Endothelial cell of umbilical vein (primary cell): ENCODE measurements at regions not wholly inside any gene's neighbourhood (a gene's known extent, or its start where the extent isn't known, plus 50 kb on each side); places are given as distances from the start of the nearest gene placed in this dataset.

ENCODE experiments used
- BruUV-seq: library from RNA; stranded (reverse); fragments of 400-500 nt; replicated peaks from 2 replicates; lab custom pipeline; 2021; lab: Mats Ljungman, UMichigan
- CTCF ChIA-PET: fragments of 300-600, 350-600 bp; sonication (Branson Sonifier 250); formaldehyde crosslinking; loops from one replicate; lab custom pipeline; 2021; ENCODE audit warnings: antibody characterized with exemption, inconsistent platforms; lab: Charles Lee
- POLR2A ChIA-PET: fragments of 300-600, 350-600 bp; sonication (Branson Sonifier 250); formaldehyde crosslinking; loops from one replicate; lab custom pipeline; 2021; ENCODE audit warnings: antibody characterized with exemption, inconsistent platforms; lab: Charles Lee
- DNase-seq: peaks from one replicate; pipeline ENCODE4 v3.0.0-alpha.2; 2011; ENCODE audit warnings: low read depth, low spot score
- FAIRE-seq: peaks from 2 replicates; lab custom pipeline; 2011; peaks lifted over from hg19 to GRCh38; lab: Jason Lieb, UNC
- H2AFZ ChIP-seq: 2 replicates; pipeline ENCODE4 v1.6.0; 2012; ENCODE audit warnings: low read depth, low read length, control low read depth, inconsistent platforms
- H3K27ac ChIP-seq: 2 replicates; pipeline ENCODE4 v1.5.1; 2011; ENCODE audit warnings: low read depth, mild to moderate bottlenecking, control low read depth, low read length, moderate library complexity; ENCODE audit not compliant: insufficient read depth
- H3K27me3 ChIP-seq, 2 experiments: 2 replicates each; pipeline versions ENCODE4 v1.6.0 to v1.6.1; 2011; ENCODE audit warnings: low read length in 2 of 2, mixed read lengths in 1 of 2; ENCODE audit not compliant: control insufficient read depth in 2 of 2, insufficient read depth in 2 of 2
- H3K36me3 ChIP-seq, 2 experiments: 2 replicates in 1 of 2; 3 replicates in 1 of 2; pipeline ENCODE4 v1.5.1; 2011; ENCODE audit warnings: low read length in 2 of 2, mild to moderate bottlenecking in 1 of 2, moderate library complexity in 1 of 2; ENCODE audit not compliant: control insufficient read depth in 2 of 2, insufficient read depth in 2 of 2; ENCODE audit errors: extremely low read depth in 1 of 2
- H3K4me1 ChIP-seq: 3 replicates; pipeline ENCODE4 v1.5.1; 2011; ENCODE audit warnings: mild to moderate bottlenecking, low read length; ENCODE audit not compliant: control insufficient read depth, insufficient read depth; ENCODE audit errors: extremely low read depth
- H3K4me2 ChIP-seq: 2 replicates; pipeline ENCODE4 v1.6.1; 2011; ENCODE audit warnings: low read length, control low read depth, mixed read lengths; ENCODE audit not compliant: insufficient read depth
- H3K4me3 ChIP-seq, 3 experiments: fragments of 200-600 bp in 1 of 3; sonication (generic), shearing (Covaris generic) in 1 of 3; replicated peaks in 1 of 3; 2 replicates each; pipeline ENCODE4 v1.5.1; 2011 to 2016; ENCODE audit warnings: control low read depth in 3 of 3, low read length in 3 of 3, mild to moderate bottlenecking in 2 of 3, inconsistent platforms in 1 of 3, low read depth in 1 of 3, moderate library complexity in 1 of 3; ENCODE audit not compliant: insufficient read depth in 1 of 3
- H3K79me2 ChIP-seq: 2 replicates; pipeline ENCODE4 v1.6.0; 2012; ENCODE audit warnings: low read length, inconsistent platforms; ENCODE audit not compliant: control insufficient read depth, insufficient read depth
- H3K9ac ChIP-seq: replicated peaks from 2 replicates; pipeline ENCODE3; 2011; ENCODE audit warnings: low read length, control low read depth; ENCODE audit not compliant: insufficient read depth; ENCODE audit errors: extremely low read depth
- H3K9me1 ChIP-seq: replicated peaks from 3 replicates; pipeline ENCODE4 v1.6.0; 2011; ENCODE audit warnings: mild to moderate bottlenecking, low read length; ENCODE audit not compliant: control insufficient read depth, insufficient read depth; ENCODE audit errors: extremely low read depth
- H3K9me3 ChIP-seq: replicated peaks from 2 replicates; pipeline ENCODE4 v1.5.1; 2012; ENCODE audit warnings: low read length, inconsistent platforms; ENCODE audit not compliant: control insufficient read depth, insufficient read depth
- H4K20me1 ChIP-seq: replicated peaks from 2 replicates; pipeline ENCODE3; 2011; ENCODE audit warnings: mild to moderate bottlenecking, low read length; ENCODE audit not compliant: control insufficient read depth, insufficient read depth; ENCODE audit errors: extremely low read depth
- CTCF ChIP-seq, 2 donors: IDR thresholded peaks; 1 replicate in 1 of 2; 2 replicates in 1 of 2; pipeline ENCODE4 v1.5.1; 2011; ENCODE audit warnings: low read length in 2 of 2, mild to moderate bottlenecking in 2 of 2, moderate library complexity in 2 of 2, control low read depth in 1 of 2, inconsistent platforms in 1 of 2, low read depth in 1 of 2; ENCODE audit not compliant: insufficient read depth in 1 of 2; ENCODE audit errors: extremely low read depth in 1 of 2
- EZH2 ChIP-seq: IDR thresholded peaks from 2 replicates; pipeline ENCODE4 v1.6.1; 2012; ENCODE audit warnings: borderline replicate concordance, low read depth, mild to moderate bottlenecking, moderate library complexity, low read length, inconsistent platforms; ENCODE audit not compliant: severe bottlenecking
- FOS ChIP-seq: IDR thresholded peaks from 2 replicates; pipeline ENCODE4 v1.6.1; 2011; ENCODE audit warnings: mild to moderate bottlenecking, low read length, moderate library complexity, borderline replicate concordance; ENCODE audit not compliant: insufficient read depth
- GATA2 ChIP-seq: IDR thresholded peaks from 2 replicates; pipeline ENCODE4 v1.7.0; 2011; ENCODE audit warnings: low read depth, mild to moderate bottlenecking, moderate library complexity, mixed read lengths, low read length; ENCODE audit not compliant: insufficient read length, insufficient read depth
- JUN ChIP-seq: IDR thresholded peaks from 2 replicates; pipeline ENCODE4 v1.6.1; 2011; ENCODE audit warnings: borderline replicate concordance, low read depth; ENCODE audit not compliant: insufficient read length, insufficient read depth
- MAX ChIP-seq: IDR thresholded peaks from 2 replicates; pipeline ENCODE4 v1.6.1; 2011; ENCODE audit not compliant: insufficient read depth, insufficient read length
- MYC ChIP-seq: IDR thresholded peaks from one replicate; pipeline ENCODE4 v1.6.1; 2011; ENCODE audit warnings: mild to moderate bottlenecking, low read depth, low read length
- POLR2A ChIP-seq: IDR thresholded peaks from 2 replicates; pipeline ENCODE4 v1.6.1; 2012; ENCODE audit warnings: low read depth, mild to moderate bottlenecking, control low read depth, low read length
- POLR2AphosphoS5 ChIP-seq: IDR thresholded peaks from 2 replicates; pipeline ENCODE4 v1.6.1; 2012; ENCODE audit warnings: low read depth, mild to moderate bottlenecking, control low read depth, low read length, moderate library complexity; ENCODE audit not compliant: insufficient read depth
- dilution Hi-C: fragments of 300-500 bp; cut with MboI; formaldehyde crosslinking; loops from one replicate; pipeline ENCODE4 v1.15.0; 2019; ENCODE audit warnings: low sequenced_read_pairs; ENCODE audit not compliant: extremely low pct_ligation_motif_present
- intact Hi-C: fragments of 100-400 bp; cut with micrococcal nuclease; formaldehyde crosslinking; loops from one replicate; pipeline ENCODE4 v1.10.0; 2022

GRCh38 chr9:23361096-23361495 lies 464.9 kb downstream of the ELAVL2 start:
- Histone ChIP-seq H3K9me3 (no peaks in the 10 kb centered on the region), H3K4me3 (no peak overlapping the region), H3K36me3 (no peaks in the 10 kb centered on the region), H4K20me1 (no peaks in the 10 kb centered on the region), H3K27ac (no peak overlapping the region), H3K9ac (no peak overlapping the region), H3K27me3 (no peaks in the 10 kb centered on the region), H2AFZ (no peak overlapping the region), H3K4me2 (no peak overlapping the region), H3K79me2 (no peaks in the 10 kb centered on the region), H3K9me1 (no peaks in the 10 kb centered on the region), H3K4me1 (no peaks in the 10 kb centered on the region)
- dilution Hi-C loops, result no loop called here
- TF ChIP-seq CTCF (IDR thresholded peaks at IDR 0.05; ENCODE audit: extremely low read depth in 1 of 2, insufficient read depth in 1 of 2, low read depth in 1 of 2, low read length in 2 of 2) (no peak), POLR2AphosphoS5 (no peak), MYC (no peak), EZH2 (no peak), POLR2A (no peak), MAX (no peak), GATA2 (no peak), JUN (no peak), FOS (no peak)
- no peak for DNase-seq
- ChIA-PET CTCF (interaction anchor here (0.7 kb wide), 2 partner anchors 263 to 891 kb away, joined by 3 to 6 read pairs; no protein-coding TSS in a partner anchor), POLR2A (no interaction called here)
- intact Hi-C loops, result no loop called here
- FAIRE-seq, result no peak
- no TSS peak for BruUV-seq
